ENCODE measurements at regions not wholly inside any gene's neighbourhood (a gene's known extent, or its start where the extent isn't known, plus 50 kb on each side); places are given as distances from the start of the nearest gene placed in this dataset.

GRCh38 chr5:164610374-164610773 lies 1105.0 kb downstream of the MAT2B start:
- TF ChIP-seq CTCF (IDR thresholded peaks at IDR 0.05) (no peak), EP300 (IDR thresholded peaks at IDR 0.05; ENCODE audit: low read depth) (no peak), POLR2AphosphoS5 (IDR thresholded peaks at IDR 0.05) (no peak)

Data from transverse colon (tissue), 4 donors.